HCT116 (cell line): ENCODE measurements at regions not wholly inside any gene's neighbourhood (a gene's known extent, or its start where the extent isn't known, plus 50 kb on each side); places are given as distances from the start of the nearest gene placed in this dataset.

Source experiments
- ATAC-seq: fragments of 200-7000 bp; cut with Tn5 transposase; 2 replicates; pipeline ENCODE4 v1.9.1; 2020; ENCODE audit warnings: mild to moderate bottlenecking, moderate library complexity
- BruUV-seq: library from RNA; stranded (reverse); fragments of 400-500 nt; replicated peaks from 2 replicates; lab custom pipeline; 2021; lab: Mats Ljungman, UMichigan
- CTCF ChIA-PET: fragments of 300-600 bp; sonication (Branson Sonifier 250); formaldehyde crosslinking; loops from one replicate; lab custom pipeline; 2021; ENCODE audit warnings: antibody characterized with exemption; lab: Charles Lee
- POLR2A ChIA-PET: fragments of 300-600, 350-600 bp; sonication (Branson Sonifier 250); formaldehyde crosslinking; loops from one replicate; lab custom pipeline; 2021; ENCODE audit warnings: antibody characterized with exemption; lab: Charles Lee
- RAD21 ChIA-PET, 2 experiments: fragments of 300-600 bp; sonication (Branson Sonifier 250); formaldehyde crosslinking; loops; one replicate each; lab custom pipeline; 2023; ENCODE audit warnings: low total read pairs in 2 of 2; ENCODE audit not compliant: uncharacterized antibody in 2 of 2, unreplicated experiment in 2 of 2, low non-redundant PET in 1 of 2; lab: Charles Lee
- DNase-seq: peaks from one replicate; pipeline ENCODE4 v3.0.0-alpha.2; 2010; ENCODE audit warnings: low read depth, low spot score
- H2AFZ ChIP-seq: fragments of 200-600 bp; shearing (Covaris generic), sonication (generic); 2 replicates; pipeline ENCODE4 v1.6.1; 2017; ENCODE audit warnings: low read depth, mixed run types, mixed read lengths, antibody characterized with exemption, low read length; ENCODE audit not compliant: poor library complexity, severe bottlenecking
- H3K27ac ChIP-seq: 2 replicates; pipeline ENCODE4 v1.5.1; 2012; ENCODE audit warnings: low read depth, low read length
- H3K27me3 ChIP-seq: fragments of 200-600 bp; sonication (generic); 2 replicates; pipeline ENCODE4 v1.6.1; 2016; ENCODE audit warnings: mixed run types, low read length, mixed read lengths; ENCODE audit not compliant: insufficient read depth
- H3K36me3 ChIP-seq, 2 experiments: fragments of 200-500 bp in 1 of 2; fragments of 200-600 bp in 1 of 2; sonication (Bioruptor generic) in 1 of 2; sonication (generic) in 1 of 2; 2 replicates each; pipeline versions ENCODE4 v1.5.1 to v1.6.1; 2014 to 2016; ENCODE audit warnings: low read length in 2 of 2, inconsistent platforms in 1 of 2, mixed read lengths in 1 of 2, mixed run types in 1 of 2; ENCODE audit not compliant: insufficient read depth in 2 of 2, control insufficient read depth in 1 of 2
- H3K4me1 ChIP-seq, 2 experiments: fragments of 200-600 bp in 1 of 2; sonication (generic) in 1 of 2; 2 replicates each; pipeline versions ENCODE4 v1.5.1 to v1.6.1; 2012 to 2017; ENCODE audit warnings: low read length in 2 of 2, inconsistent platforms in 1 of 2, mild to moderate bottlenecking in 1 of 2, mixed read lengths in 1 of 2, mixed run types in 1 of 2, moderate library complexity in 1 of 2; ENCODE audit not compliant: insufficient read depth in 2 of 2, control insufficient read depth in 1 of 2
- H3K4me2 ChIP-seq: fragments of 200-600 bp; sonication (generic); 2 replicates; pipeline ENCODE4 v1.6.1; 2017; ENCODE audit warnings: mixed run types, low read length, mixed read lengths
- H3K4me3 ChIP-seq, 2 experiments: fragments of 200-600 bp in 1 of 2; sonication (generic) in 1 of 2; replicated peaks in 1 of 2; 2 replicates each; pipeline ENCODE4 v1.5.1; 2011 to 2016; ENCODE audit warnings: low read length in 2 of 2, control low read depth in 1 of 2, low read depth in 1 of 2, mild to moderate bottlenecking in 1 of 2, mixed read lengths in 1 of 2, mixed run types in 1 of 2
- H3K79me2 ChIP-seq: fragments of 200-600 bp; sonication (generic); 2 replicates; pipeline ENCODE4 v1.6.1; 2017; ENCODE audit warnings: mild to moderate bottlenecking, mixed run types, low read length, moderate library complexity, mixed read lengths; ENCODE audit not compliant: insufficient read depth
- H3K9ac ChIP-seq: fragments of 200-600 bp; sonication (generic); 2 replicates; pipeline ENCODE4 v1.6.1; 2016; ENCODE audit warnings: low read length, mixed read lengths
- H3K9me2 ChIP-seq: fragments of 200-600 bp; sonication (generic), shearing (Covaris generic); 2 replicates; pipeline ENCODE4 v1.6.1; 2017; ENCODE audit warnings: mixed run types, mild to moderate bottlenecking, moderate library complexity; ENCODE audit not compliant: insufficient read depth
- H3K9me3 ChIP-seq, 2 experiments: fragments of 200-500 bp in 1 of 2; fragments of 200-600 bp in 1 of 2; sonication (Bioruptor generic) in 1 of 2; sonication (generic) in 1 of 2; 2 replicates each; pipeline ENCODE4 v1.6.1; 2014 to 2017; ENCODE audit warnings: low read length in 2 of 2, mixed read lengths in 2 of 2, inconsistent platforms in 1 of 2, low read depth in 1 of 2, mild to moderate bottlenecking in 1 of 2, mixed run types in 1 of 2, moderate library complexity in 1 of 2; ENCODE audit not compliant: control insufficient read depth in 1 of 2, insufficient read depth in 1 of 2
- H4K20me1 ChIP-seq: fragments of 200-600 bp; sonication (generic), shearing (Covaris generic); 2 replicates; pipeline ENCODE4 v1.6.1; 2017; ENCODE audit warnings: mixed run types, mild to moderate bottlenecking, moderate library complexity; ENCODE audit not compliant: insufficient read depth
- CBX3 ChIP-seq: IDR thresholded peaks from 2 replicates; pipeline ENCODE4 v1.6.1; 2012; ENCODE audit warnings: low read depth
- EGR1 ChIP-seq: IDR thresholded peaks from 2 replicates; pipeline ENCODE4 v1.6.1; 2012; ENCODE audit warnings: low read depth
- EZH2 ChIP-seq: fragments of 200-600 bp; sonication (generic); IDR thresholded peaks from 2 replicates; pipeline ENCODE4 v1.6.1; 2017; ENCODE audit warnings: antibody characterized with exemption, mixed run types
- EZH2phosphoT487 ChIP-seq: fragments of 200-600 bp; IDR thresholded peaks from 2 replicates; pipeline ENCODE4 v1.6.1; 2018; ENCODE audit warnings: antibody characterized with exemption, borderline replicate concordance
- FOSL1 ChIP-seq: IDR thresholded peaks from 2 replicates; pipeline ENCODE4 v1.6.1; 2012; ENCODE audit warnings: low read depth
- JUND ChIP-seq: IDR thresholded peaks from 2 replicates; pipeline ENCODE4 v1.6.1; 2012
- POLR2A ChIP-seq: IDR thresholded peaks from 2 replicates; pipeline ENCODE4 v1.7.0; 2011; ENCODE audit warnings: borderline replicate concordance; ENCODE audit not compliant: insufficient read depth, insufficient read length; ENCODE audit errors: extremely low read depth
- SIN3A ChIP-seq: IDR thresholded peaks from 2 replicates; pipeline ENCODE4 v1.6.1; 2012; ENCODE audit warnings: low read depth
- SRF ChIP-seq: IDR thresholded peaks from 2 replicates; pipeline ENCODE4 v1.6.1; 2012; ENCODE audit warnings: low read depth
- TCF7L2 ChIP-seq: IDR thresholded peaks from 2 replicates; pipeline ENCODE4 v1.7.0; 2011; ENCODE audit warnings: borderline replicate concordance, inconsistent platforms; ENCODE audit not compliant: insufficient read depth, insufficient read length; ENCODE audit errors: extremely low read depth
- YY1 ChIP-seq: IDR thresholded peaks from 2 replicates; pipeline ENCODE4 v1.6.1; 2011; ENCODE audit warnings: low read length, low read depth, moderate library complexity, mild to moderate bottlenecking; ENCODE audit not compliant: insufficient replicate concordance; ENCODE audit errors: extremely low read depth
- intact Hi-C: fragments of 100-400 bp; cut with micrococcal nuclease; formaldehyde crosslinking; loops from 2 replicates; pipeline ENCODE4 v1.10.0; 2022
- TF ChIP-seq, protein P1 (sequence below), 3 experiments: fragments of 200-600 bp in 1 of 3; sonication (generic) in 1 of 3; IDR thresholded peaks in 2 of 3; conservative IDR thresholded peaks in 1 of 3; 2 replicates each; pipeline ENCODE4 v1.5.1; 2012 to 2017; ENCODE audit warnings: low read depth in 2 of 3, low read length in 2 of 3, antibody characterized with exemption in 1 of 3, borderline replicate concordance in 1 of 3, control low read depth in 1 of 3, mild to moderate bottlenecking in 1 of 3, mixed read lengths in 1 of 3, mixed run types in 1 of 3, moderate library complexity in 1 of 3; ENCODE audit not compliant: insufficient read depth in 1 of 3
- TF ChIP-seq, protein P2 (sequence below): IDR thresholded peaks from 2 replicates; pipeline ENCODE4 v1.6.1; 2012
- TF ChIP-seq, protein P3 (sequence below): IDR thresholded peaks from 2 replicates; pipeline ENCODE4 v1.6.1; 2011; ENCODE audit warnings: mild to moderate bottlenecking, low read length, moderate library complexity; ENCODE audit not compliant: insufficient replicate concordance; ENCODE audit errors: extremely low read depth
- TF ChIP-seq, protein P4 (sequence below): IDR thresholded peaks from 2 replicates; pipeline ENCODE4 v1.6.1; 2012

DNA sequence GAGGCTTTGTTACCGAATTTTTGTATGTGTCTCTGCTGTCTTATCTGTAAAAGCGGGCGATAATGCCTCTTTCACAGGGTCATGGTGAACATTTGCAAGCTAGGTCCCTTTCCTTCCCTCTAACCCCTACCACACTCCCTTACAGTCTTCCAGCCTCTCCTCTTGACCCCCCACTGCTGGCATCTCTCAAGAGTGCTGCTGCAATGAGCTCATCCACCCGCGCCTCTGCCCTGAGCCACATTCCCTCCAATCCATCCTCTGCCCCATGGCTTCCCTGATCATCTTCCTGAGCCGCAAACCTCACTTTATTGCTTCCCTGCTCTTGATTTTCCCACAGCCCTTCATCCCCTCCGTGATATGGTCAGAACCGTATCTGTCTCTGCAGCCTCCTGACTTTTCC lies 343.6 kb downstream of the BCL11B start (continued):
- TF ChIP-seq, protein P1, sequence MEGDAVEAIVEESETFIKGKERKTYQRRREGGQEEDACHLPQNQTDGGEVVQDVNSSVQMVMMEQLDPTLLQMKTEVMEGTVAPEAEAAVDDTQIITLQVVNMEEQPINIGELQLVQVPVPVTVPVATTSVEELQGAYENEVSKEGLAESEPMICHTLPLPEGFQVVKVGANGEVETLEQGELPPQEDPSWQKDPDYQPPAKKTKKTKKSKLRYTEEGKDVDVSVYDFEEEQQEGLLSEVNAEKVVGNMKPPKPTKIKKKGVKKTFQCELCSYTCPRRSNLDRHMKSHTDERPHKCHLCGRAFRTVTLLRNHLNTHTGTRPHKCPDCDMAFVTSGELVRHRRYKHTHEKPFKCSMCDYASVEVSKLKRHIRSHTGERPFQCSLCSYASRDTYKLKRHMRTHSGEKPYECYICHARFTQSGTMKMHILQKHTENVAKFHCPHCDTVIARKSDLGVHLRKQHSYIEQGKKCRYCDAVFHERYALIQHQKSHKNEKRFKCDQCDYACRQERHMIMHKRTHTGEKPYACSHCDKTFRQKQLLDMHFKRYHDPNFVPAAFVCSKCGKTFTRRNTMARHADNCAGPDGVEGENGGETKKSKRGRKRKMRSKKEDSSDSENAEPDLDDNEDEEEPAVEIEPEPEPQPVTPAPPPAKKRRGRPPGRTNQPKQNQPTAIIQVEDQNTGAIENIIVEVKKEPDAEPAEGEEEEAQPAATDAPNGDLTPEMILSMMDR (IDR thresholded peaks at IDR 0.05 in 2 of 3, conservative IDR thresholded peaks at IDR 0.05 in 1 of 3; ENCODE audit: borderline replicate concordance in 1 of 3, insufficient read depth in 1 of 3, low read depth in 2 of 3, low read length in 2 of 3): no peak
- TF ChIP-seq JUND (no peak), POLR2A (no peak), EZH2phosphoT487 (no peak)
- TF ChIP-seq, protein P2, sequence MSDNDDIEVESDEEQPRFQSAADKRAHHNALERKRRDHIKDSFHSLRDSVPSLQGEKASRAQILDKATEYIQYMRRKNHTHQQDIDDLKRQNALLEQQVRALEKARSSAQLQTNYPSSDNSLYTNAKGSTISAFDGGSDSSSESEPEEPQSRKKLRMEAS: no peak

DNA sequence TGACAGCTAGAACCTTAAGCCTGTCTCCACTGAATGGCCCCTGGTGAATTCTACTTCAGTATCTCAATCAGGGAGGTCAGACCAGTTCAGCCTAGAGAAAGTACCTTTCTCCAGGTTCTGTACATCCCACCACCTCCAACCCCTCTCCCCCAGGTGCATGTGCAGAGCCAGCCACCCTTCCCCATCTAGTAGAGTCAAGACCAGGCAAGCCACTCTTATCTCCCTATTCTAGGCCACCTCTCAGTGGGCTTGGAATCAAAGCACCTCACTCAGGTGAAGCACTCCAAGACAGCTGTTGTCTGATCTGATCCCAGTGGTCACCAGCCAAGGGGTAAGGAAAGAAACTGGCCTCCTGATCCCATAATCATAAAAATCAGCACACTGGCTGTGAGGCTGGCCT lies 340.9 kb downstream of the BCL11B start:
- intact Hi-C loops: no loop called here
- no TSS peak for BruUV-seq
- no peak for TF ChIP-seq CBX3
- TF ChIP-seq EGR1: no peak
- TF ChIP-seq, protein P1 (IDR thresholded peaks at IDR 0.05 in 2 of 3, conservative IDR thresholded peaks at IDR 0.05 in 1 of 3; ENCODE audit: borderline replicate concordance in 1 of 3, insufficient read depth in 1 of 3, low read depth in 2 of 3, low read length in 2 of 3): no peak
- TF ChIP-seq YY1: no peak
- no peak for TF ChIP-seq SIN3A
- TF ChIP-seq, protein P3, sequence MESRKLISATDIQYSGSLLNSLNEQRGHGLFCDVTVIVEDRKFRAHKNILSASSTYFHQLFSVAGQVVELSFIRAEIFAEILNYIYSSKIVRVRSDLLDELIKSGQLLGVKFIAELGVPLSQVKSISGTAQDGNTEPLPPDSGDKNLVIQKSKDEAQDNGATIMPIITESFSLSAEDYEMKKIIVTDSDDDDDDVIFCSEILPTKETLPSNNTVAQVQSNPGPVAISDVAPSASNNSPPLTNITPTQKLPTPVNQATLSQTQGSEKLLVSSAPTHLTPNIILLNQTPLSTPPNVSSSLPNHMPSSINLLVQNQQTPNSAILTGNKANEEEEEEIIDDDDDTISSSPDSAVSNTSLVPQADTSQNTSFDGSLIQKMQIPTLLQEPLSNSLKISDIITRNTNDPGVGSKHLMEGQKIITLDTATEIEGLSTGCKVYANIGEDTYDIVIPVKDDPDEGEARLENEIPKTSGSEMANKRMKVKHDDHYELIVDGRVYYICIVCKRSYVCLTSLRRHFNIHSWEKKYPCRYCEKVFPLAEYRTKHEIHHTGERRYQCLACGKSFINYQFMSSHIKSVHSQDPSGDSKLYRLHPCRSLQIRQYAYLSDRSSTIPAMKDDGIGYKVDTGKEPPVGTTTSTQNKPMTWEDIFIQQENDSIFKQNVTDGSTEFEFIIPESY: no peak
- TF ChIP-seq, protein P4, sequence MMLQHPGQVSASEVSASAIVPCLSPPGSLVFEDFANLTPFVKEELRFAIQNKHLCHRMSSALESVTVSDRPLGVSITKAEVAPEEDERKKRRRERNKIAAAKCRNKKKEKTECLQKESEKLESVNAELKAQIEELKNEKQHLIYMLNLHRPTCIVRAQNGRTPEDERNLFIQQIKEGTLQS: no peak
- TF ChIP-seq, protein P2: no peak
- no peak for TF ChIP-seq POLR2A
- TF ChIP-seq FOSL1: no peak
- no peak for TF ChIP-seq JUND
- TF ChIP-seq TCF7L2: no peak
- no peak for TF ChIP-seq SRF
- TF ChIP-seq EZH2: no peak

More for the DNA sequence above, 340.9 kb downstream of the BCL11B start:
- no peak for ATAC-seq
- Histone ChIP-seq H3K9me2 (no peaks in the 10 kb centered on the region), H3K36me3 (no peaks in the 10 kb centered on the region), H3K9me3 (no peaks in the 10 kb centered on the region), H3K27ac (no peak overlapping the region), H4K20me1 (no peaks in the 10 kb centered on the region), H3K4me2 (no peak overlapping the region), H3K79me2 (no peaks in the 10 kb centered on the region), H3K9ac (no peak overlapping the region), H2AFZ (no peak overlapping the region), H3K4me3 (no peak overlapping the region), H3K27me3 (peaks cover 12% of the 10 kb centered on the region), H3K4me1 (no peaks in the 10 kb centered on the region)
- ChIA-PET POLR2A (no interaction called here), RAD21 (no interaction called here), CTCF (no interaction called here)
- DNase-seq: no peak
